CD4-positive, alpha-beta T cell treated with Interleukin-15 for 1 hour (primary cell): ENCODE measurements at regions not wholly inside any gene's neighbourhood (a gene's known extent, or its start where the extent isn't known, plus 50 kb on each side); places are given as distances from the start of the nearest gene placed in this dataset.
A peak's percentile ranks its signal among the peaks of the same experiment; 100 is the strongest.
"Not testable (repeated sequence)": the region's sequence is repeated elsewhere in the genome, so short reads cannot be mapped to it uniquely, and the experiment has no call there.

Source experiments
- DNase-seq: peaks from one replicate; pipeline ENCODE4 v3.0.0-alpha.2; 2020

DNA sequence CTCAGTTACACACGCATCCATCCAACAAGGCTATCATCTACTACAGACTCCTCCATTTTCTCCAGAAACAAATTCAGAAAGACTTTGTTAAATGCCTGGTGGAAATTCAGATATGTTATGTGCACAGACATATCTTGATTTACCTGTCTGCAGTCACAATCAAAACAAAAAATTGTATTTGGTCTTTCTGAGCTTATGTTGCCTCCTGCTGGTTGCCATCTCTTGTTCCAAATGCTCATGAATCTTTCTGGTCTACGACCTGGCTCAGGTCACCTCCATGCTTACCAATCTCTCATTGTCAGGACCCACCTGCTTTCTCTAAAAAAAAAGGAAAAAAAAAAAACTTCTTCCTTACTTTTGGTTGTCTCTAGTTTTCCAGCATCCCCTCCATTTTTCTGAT is 169.2 kb upstream of the PLXNC1 start:
- DNase-seq, result no peak

DNA sequence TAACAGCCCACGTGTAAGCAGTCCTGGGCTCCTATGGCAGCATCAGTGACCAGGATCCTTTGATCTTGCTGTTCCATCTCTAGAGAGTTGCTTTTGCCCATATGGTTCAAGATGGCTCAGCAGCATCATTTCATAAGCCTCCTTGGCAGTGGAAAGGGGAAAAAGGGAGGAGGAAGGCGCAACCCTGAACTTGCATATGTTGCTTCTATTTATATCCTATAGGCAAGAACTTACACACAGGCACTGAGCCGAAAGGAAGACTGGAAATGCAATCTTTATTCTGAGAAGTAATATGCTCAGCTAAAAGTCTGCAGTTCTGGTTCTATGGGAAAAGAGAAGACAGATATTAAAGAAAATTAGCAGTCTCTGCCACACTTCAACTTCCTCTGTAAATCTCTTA is 167.7 kb upstream of the PLXNC1 start:
- DNase-seq, result no peak

DNA sequence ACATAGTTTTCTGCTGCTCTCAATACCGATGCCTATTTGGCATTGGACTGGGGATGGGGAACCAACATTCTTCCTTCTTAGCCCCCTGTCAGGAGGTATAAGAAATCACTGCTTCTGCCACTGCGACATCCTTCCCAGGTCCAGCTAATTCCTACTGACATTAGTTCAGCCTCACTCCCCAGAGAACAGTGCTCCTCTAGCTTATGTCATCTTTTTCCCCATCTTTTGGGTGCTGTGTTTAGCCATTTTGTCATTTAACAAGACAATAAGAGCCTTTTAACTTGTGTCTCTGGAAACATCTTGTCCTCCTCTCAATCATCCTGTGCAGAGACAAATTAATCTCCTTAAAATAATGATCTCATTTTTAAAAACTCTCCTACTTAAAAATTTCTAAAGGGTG is 167.0 kb upstream of the PLXNC1 start:
- no peak for DNase-seq

- DNase-seq, result no peak
Measured at GRCh38 chr12:93982771-93983315, 165.5 kb upstream of the PLXNC1 start.

DNA sequence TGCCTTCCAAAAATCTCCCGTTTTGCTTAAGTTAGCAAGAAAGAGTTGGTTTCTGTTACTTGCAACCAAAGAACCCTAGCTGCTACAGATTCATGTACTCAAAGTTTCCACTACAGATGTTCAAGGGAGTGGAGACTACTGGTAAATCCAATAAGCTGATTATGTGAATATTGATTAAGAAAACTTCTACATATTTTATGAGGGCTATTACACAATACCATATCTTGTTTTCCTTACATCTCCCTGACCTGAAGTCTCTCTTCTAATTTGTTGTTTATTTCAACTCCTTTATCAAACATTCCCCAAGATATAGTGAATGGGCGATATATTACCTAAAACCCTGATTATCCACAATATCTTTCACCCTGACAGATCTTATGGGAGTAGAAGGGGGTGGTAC is 164.4 kb upstream of the PLXNC1 start:
- no peak for DNase-seq

GRCh38 chr12:93989949-93990348 is 158.4 kb upstream of the PLXNC1 start:
- no peak for DNase-seq

DNA sequence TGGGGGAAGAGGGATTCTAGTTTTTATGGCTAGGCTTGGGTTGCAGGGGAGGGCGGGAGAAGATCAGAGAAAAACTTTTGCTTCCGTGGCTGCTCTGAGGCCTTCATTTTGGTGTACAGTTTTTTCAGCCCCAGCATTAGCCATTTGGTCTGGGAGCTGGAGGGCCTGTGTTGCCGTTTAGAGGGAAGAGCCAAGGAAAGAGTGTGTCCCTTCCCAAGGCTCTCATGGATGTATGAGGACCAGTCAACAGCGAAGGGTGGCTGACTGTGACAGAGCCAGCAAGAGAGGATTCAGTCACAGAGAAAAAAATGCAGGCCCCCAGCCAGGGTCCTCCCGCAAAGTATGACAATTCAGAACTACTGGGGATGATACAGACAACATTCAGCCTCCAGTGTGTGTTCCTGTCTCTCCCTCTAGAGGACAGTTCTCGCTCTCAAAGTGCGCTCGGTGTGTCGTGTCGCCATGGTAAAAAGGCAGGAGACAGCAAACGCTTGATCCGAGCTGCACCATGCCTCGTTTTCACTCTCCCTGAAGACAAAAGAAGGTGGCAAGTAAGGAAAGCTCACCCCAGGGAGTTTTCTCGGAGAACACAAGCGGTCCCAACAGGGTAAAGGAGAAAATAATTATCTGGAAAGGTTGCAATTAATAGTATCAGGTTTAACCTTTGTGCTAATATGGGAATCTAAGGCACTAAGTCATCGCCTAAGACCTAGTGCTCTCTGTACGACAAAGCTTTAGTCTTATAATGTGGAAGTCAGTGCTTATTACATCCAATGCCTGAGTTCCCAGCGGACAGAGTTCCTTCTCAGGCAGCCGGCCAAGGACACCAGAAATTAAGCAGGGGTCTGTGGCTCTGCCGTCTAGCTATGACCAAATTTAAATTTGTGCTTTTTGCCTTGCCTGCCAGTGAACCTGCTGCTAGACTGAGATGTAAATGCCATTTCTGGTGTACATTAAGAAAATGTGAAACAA is 157.3 kb upstream of the PLXNC1 start:
- DNase-seq, result no peak

DNA sequence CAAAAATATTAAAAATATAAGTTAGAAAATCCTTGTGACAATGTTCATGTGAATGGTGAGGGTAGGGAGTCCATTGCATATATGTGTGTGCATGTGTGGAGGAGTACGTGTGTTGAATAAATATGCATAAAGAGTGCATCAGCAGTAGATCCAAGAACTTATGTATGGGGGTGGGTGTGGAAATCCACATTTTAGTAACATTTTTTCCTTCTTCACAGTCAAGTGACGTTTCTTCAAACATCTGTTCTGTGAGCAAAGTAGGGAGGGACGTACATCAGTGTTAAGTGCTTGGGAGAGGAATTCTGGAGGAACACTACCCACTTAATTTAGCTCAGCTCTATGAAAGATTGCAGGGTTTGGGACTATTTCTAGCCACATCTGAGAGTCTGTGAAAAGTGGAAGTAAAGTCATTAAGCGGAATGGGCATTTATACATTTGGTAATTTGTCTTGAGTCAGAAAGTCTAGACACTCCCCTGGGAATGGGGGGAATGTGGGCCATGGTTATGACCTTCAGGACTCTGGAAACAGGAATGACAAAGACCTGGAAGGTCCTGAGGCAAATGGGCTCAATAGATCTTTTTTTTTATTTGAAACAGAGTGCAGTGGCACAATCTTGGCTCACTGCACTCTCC is 156.4 kb upstream of the PLXNC1 start:
- no peak for DNase-seq

GRCh38 chr12:93994721-93995120 is 153.7 kb upstream of the PLXNC1 start:
- DNase-seq, result no peak

- DNase-seq, result no peak
Measured at GRCh38 chr12:93996321-93996720, 152.1 kb upstream of the PLXNC1 start.

GRCh38 chr12:94001691-94002090 is 146.7 kb upstream of the PLXNC1 start:
- DNase-seq, result no peak

- DNase-seq, result not testable (repeated sequence)
Measured at GRCh38 chr12:94002925-94003324, 145.5 kb upstream of the PLXNC1 start.

DNA sequence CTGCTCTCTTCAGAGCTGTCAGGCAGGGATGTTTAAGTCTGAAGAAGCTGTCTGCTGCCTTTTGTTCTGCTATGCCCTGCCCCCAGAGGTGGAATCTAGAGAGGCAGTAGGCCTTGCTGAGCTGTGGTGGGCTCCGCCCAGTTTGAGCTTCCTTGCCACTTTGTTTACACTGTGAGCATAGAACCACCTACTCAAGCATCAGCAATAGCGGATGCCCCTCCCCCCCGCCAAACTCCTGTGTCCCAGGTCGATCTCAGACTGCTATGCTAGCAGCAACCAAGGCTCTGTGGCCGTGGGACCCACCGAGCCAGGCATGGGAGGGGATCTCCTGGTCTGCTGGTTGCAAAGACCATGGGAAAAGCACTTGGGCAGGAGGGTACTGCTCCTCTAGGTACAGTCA is 140.5 kb upstream of the PLXNC1 start:
- DNase-seq, result peak; percentile 69

- DNase-seq, result no peak
Measured at GRCh38 chr12:94010307-94010706, 138.1 kb upstream of the PLXNC1 start.

DNA sequence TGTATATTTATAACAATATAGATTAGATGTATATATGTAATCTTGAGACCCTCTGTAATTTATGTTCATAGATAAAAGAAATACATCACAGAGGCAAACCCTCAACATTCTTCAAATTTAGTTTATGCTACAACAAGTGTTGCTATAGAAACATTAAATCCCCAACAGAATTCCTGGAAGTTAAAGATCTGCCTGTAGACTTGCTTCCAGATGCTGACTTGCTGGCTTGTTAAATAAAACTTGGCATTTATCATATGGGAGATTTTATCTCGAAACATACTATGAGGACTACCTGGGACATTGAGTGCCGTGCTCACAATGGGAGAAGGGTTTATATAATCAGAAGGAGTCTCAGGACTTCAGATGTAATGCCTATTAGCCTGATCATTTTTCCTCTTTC is 136.3 kb upstream of the PLXNC1 start:
- DNase-seq, result no peak

- DNase-seq, result no peak
Measured at GRCh38 chr12:94012590-94012989, 135.8 kb upstream of the PLXNC1 start.

- not testable (repeated sequence) for DNase-seq
Measured at GRCh38 chr12:94017247-94017646, 131.1 kb upstream of the PLXNC1 start.

- no peak for DNase-seq
Measured at GRCh38 chr12:94020335-94020734, 128.0 kb upstream of the PLXNC1 start.

- DNase-seq, result no peak
Measured at GRCh38 chr12:94023879-94024278, 124.5 kb upstream of the PLXNC1 start.

DNA sequence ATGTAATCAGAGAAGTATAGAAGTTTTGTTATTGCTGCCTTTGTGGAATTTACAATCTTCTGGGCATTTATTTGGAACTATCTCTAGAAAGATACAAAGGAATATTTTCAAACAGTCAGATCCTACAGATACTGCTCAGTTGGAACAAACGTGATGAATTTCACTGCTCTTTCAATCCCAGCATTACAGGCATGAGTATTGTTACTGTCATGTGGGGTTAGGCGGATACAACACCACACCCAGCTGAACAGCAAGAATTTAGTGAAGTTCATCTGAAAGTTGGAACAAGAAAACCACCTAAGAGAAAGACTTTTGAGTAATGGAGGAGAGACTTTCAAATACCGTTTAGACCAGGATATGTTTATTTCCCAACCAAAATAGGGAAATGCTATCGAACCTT is 123.3 kb upstream of the PLXNC1 start:
- DNase-seq, result no peak

- no peak for DNase-seq
Measured at GRCh38 chr12:94025756-94026155, 122.6 kb upstream of the PLXNC1 start.

GRCh38 chr12:94026596-94026995 is 121.8 kb upstream of the PLXNC1 start:
- DNase-seq, result no peak

- no peak for DNase-seq
Measured at GRCh38 chr12:94027561-94027960, 120.8 kb upstream of the PLXNC1 start.

DNA sequence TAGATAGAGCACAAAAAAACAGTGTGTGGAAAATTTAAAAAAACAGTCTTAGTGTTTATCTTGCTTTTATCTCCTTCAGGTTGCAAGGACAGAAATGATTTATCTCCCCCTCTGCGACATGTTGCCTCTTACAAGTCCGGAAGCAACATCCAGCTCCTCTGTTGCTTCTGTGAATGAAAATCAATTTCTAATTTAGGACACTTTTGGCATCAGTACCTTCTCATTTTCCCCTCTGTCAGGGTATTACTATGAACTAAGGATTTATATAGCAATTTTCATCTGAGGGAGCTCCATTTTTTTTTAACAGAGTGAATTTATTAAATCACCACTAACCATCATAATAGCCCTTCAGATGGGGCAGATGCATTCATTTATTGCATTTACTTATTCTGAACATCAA is 116.6 kb upstream of the PLXNC1 start:
- DNase-seq, result no peak
